C4-2B (cell line): ENCODE measurements at regions not wholly inside any gene's neighbourhood (a gene's known extent, or its start where the extent isn't known, plus 50 kb on each side); places are given as distances from the start of the nearest gene placed in this dataset.

Experiments
- H3K27ac ChIP-seq: fragments of 450-650 bp; 2 replicates; pipeline ENCODE4 v1.5.1; 2017
- ZFX ChIP-seq: fragments of 450-650 bp; IDR thresholded peaks from 2 replicates; pipeline ENCODE4 v1.6.1; 2017
- TF ChIP-seq, protein P1 (sequence below): fragments of 450-650 bp; conservative IDR thresholded peaks from 2 replicates; pipeline ENCODE4 v1.5.1; 2017; ENCODE audit warnings: mild to moderate bottlenecking

DNA sequence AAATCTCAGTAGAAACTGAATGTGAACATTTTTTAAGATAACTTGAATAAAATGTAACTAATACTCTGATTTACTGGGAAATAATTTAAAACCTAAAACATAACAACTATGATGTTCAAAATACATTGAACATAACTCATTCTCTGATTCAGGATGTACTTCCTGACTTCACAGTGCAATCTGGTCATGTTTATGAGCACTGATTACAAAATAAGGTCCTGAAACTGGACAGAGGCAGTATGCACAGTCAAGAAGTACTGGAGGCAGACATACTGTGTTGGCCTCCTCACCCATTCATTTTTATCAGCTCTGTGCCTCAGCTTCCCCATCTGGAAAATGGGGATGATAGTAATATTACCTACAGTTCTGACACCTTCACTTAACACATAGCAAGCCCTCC, 651.3 kb downstream of the PTPRC start:
- TF ChIP-seq, protein P1, sequence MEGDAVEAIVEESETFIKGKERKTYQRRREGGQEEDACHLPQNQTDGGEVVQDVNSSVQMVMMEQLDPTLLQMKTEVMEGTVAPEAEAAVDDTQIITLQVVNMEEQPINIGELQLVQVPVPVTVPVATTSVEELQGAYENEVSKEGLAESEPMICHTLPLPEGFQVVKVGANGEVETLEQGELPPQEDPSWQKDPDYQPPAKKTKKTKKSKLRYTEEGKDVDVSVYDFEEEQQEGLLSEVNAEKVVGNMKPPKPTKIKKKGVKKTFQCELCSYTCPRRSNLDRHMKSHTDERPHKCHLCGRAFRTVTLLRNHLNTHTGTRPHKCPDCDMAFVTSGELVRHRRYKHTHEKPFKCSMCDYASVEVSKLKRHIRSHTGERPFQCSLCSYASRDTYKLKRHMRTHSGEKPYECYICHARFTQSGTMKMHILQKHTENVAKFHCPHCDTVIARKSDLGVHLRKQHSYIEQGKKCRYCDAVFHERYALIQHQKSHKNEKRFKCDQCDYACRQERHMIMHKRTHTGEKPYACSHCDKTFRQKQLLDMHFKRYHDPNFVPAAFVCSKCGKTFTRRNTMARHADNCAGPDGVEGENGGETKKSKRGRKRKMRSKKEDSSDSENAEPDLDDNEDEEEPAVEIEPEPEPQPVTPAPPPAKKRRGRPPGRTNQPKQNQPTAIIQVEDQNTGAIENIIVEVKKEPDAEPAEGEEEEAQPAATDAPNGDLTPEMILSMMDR, result no peak
- TF ChIP-seq ZFX, result no peak
- H3K27ac ChIP-seq, result no peak overlapping the region

DNA sequence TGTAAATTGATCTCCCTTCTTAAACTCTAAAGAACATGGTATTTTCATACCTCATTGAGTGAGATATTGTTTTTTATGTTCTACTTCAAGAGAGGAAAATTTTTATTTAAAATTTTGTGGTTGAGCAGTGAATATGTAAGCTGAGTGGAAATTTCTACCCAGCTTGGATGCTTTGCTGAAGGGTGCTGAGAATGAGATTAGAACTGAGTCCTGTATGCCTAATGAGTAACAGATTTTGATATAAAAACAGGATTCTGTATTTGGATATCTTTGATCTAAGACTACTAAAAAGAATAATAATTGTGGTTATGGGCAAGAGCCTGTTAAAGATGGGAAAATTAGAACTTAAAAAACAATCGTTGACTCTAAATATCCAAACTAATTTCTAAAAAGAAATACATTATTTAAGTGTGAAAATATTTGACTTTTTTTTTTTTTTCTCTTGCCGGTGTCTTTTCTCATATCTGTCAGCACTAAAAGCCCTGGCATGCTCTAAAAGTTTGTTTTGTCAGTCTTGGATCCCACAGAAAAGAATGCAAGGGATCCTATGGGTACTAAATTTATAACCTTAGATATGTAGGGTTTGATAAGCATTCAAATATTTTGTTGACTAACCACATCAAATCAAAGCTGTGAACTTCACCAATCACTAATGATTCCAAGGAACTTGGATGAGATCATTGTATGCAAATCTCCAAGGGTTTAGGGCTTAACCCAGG, 652.3 kb downstream of the PTPRC start:
- TF ChIP-seq, protein P1, result no peak
- no peak for TF ChIP-seq ZFX
- no peak overlapping the region for H3K27ac ChIP-seq

DNA sequence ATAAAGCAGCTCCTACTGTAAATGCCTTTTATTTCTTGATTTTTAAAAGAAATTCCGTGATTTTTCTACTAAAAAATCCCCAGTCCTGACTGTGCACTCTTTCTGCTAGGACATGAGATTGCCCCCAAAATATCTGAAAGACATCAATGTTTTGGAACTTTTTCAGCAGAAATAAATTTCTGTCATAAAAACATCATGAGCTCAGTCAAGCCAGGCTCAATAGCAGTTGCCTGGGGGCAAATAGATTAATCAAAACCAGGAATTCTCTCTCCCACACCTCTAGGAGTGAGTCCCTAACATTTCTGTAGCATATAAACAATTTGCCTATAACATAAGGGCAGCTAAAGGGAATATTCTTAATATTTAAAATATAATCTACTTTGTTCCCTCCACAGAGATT, 654.1 kb downstream of the PTPRC start:
- TF ChIP-seq, protein P1, result no peak
- no peak for TF ChIP-seq ZFX
- no peak overlapping the region for H3K27ac ChIP-seq

DNA sequence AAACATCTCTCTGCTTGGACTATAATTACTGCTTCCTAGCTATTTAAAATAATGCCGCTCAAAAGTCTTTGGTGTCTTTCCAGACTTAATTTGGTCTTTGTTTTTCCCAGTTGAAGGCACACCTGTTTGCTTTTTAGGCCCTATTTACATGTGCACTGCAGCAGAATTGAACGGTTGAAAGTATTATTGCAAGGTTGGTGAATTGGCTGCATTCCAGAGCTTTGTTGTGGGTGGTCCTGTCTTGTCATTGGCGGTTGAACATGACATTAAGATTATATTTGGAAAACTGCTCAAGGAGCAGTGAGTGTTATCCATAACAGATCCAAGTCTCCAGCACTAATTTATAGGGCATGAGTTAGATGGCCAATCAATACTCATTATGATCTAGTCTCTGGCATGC, 656.3 kb downstream of the PTPRC start:
- H3K27ac ChIP-seq, result no peak overlapping the region
- TF ChIP-seq, protein P1, result no peak
- TF ChIP-seq ZFX, result no peak

DNA sequence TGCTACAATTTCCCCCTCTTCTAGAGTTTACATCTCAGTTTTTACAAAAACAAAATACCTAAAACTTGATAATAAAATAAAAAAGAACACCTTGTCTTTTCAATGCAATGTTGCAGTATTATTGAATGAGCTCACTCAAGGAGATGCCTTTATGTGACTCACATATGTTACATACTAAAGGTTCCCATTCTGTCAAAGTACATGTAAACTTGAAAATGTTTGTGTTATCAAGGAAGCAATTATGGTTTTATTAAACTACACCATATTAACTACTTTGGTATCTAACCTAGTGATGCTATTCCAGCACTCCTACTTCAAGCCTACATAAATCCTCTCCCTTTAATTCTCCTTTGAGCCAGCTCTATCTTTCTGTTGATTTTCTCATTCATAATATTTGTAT, 658.3 kb downstream of the PTPRC start:
- no peak for TF ChIP-seq ZFX
- H3K27ac ChIP-seq, result no peak overlapping the region

DNA sequence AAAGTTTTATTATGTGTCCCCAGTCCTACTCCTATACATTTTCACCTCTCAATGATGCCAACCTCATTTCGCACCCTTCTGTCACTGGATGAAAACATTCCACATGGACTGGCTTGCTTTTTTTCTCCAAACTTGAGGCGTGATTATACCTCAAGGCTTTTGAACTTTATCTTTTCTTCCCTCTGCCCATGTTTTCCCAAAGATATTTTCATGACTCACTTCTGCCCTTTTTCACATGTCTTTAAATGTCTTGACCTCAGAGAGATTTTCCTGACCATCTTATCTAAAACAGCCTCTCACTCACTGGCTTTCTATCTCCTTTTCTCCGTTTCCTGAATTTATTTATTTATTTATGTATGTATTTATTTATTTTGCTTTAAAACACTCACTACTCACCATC, 659.0 kb downstream of the PTPRC start:
- TF ChIP-seq ZFX, result no peak
- TF ChIP-seq, protein P1, result no peak
- H3K27ac ChIP-seq, result no peak overlapping the region

DNA sequence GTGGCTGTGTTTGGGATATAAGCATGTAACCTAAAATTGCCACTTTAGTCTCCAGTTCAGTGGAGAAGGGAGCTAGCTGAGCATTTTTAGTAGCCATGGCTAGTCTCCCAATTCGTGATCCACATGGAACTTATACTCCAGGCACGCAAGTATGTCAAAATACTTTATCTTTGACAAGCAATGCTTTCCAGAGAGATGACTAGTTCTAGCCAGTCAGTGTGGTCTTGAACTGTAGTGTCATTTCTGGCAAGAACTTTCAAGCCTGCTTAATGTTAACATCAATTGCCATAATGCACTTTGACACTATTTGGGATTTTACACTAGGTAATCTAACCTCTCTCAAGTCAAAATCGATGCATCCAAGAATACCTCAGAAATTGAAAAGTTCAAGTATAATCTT, 660.0 kb downstream of the PTPRC start:
- TF ChIP-seq, protein P1, result no peak
- TF ChIP-seq ZFX, result no peak
- no peak overlapping the region for H3K27ac ChIP-seq

DNA sequence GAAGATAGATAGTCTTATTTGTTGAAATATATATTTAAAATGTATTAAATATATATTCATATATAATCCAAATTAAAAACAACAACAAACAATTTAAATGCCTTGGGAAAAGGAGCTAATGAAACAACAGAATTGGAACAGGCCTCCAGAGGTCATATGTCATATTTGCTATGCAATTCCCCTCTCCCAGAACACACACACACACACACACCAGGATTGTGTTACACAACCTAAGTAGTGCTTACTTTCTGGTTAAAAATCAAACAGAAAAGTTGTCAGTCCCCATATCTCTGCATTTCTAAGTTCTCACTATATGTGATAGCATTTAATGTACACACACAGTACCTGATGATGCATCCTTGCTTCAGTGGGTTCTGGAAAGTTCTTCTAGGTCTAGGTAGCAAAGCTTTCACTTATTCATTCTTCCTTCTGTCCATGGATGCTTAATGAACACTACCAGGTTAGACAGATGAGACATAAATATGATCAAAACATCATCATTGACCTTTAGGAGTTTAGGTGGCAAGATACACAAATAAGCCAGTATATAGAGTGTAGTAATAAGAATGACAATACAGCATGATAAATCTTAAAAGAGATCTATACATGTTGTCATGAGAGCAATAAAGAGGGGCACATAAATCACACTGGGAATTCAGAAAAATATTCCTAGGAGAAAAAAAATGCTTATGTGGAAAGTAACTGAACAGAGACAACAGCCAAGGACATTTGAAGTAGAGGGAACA, 662.8 kb downstream of the PTPRC start:
- TF ChIP-seq, protein P1, result no peak
- no peak for TF ChIP-seq ZFX
- H3K27ac ChIP-seq, result no peak overlapping the region
